HG03432 (cell line): ENCODE measurements at regions not wholly inside any gene's neighbourhood (a gene's known extent, or its start where the extent isn't known, plus 50 kb on each side); places are given as distances from the start of the nearest gene placed in this dataset.

Experiments
- ATAC-seq: cut with Tn5 transposase; IDR thresholded peaks from one replicate; pipeline ENCODE4 v1.9.1; 2021; ENCODE audit warnings: mild to moderate bottlenecking, moderate library complexity; ENCODE audit not compliant: unreplicated experiment

GRCh38 chr12:28876196-28876798, 272.8 kb upstream of the FAR2 start:
- ATAC-seq = no peak

GRCh38 chr12:28877854-28878253, 271.2 kb upstream of the FAR2 start:
- no peak for ATAC-seq

GRCh38 chr12:28878629-28879028, 270.4 kb upstream of the FAR2 start:
- ATAC-seq = no peak

- peak; percentile 81 for ATAC-seq
These were observed 269.7 kb upstream of the FAR2 start for GRCh38 chr12:28879379-28879778.

DNA sequence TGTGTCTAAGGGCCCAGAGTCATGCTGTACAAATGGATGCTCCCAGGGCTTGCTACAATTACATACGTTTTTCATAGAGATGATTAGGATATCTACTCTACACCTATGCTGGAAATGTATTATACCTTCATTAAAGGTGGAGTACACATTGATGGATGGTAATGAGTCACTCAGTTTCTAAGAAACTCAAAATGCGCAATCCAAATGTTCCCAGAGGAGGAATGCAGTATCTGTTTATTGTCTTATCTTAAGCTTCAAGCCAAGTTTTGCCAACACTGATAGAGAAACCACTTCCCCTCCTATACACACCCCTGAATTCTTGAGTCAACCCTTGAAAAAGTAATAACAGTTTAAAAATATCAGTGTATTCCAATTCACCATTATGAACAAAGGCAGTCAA, 266.6 kb upstream of the FAR2 start:
- ATAC-seq = no peak

GRCh38 chr12:28883406-28883997, 265.6 kb upstream of the FAR2 start:
- ATAC-seq = no peak

DNA sequence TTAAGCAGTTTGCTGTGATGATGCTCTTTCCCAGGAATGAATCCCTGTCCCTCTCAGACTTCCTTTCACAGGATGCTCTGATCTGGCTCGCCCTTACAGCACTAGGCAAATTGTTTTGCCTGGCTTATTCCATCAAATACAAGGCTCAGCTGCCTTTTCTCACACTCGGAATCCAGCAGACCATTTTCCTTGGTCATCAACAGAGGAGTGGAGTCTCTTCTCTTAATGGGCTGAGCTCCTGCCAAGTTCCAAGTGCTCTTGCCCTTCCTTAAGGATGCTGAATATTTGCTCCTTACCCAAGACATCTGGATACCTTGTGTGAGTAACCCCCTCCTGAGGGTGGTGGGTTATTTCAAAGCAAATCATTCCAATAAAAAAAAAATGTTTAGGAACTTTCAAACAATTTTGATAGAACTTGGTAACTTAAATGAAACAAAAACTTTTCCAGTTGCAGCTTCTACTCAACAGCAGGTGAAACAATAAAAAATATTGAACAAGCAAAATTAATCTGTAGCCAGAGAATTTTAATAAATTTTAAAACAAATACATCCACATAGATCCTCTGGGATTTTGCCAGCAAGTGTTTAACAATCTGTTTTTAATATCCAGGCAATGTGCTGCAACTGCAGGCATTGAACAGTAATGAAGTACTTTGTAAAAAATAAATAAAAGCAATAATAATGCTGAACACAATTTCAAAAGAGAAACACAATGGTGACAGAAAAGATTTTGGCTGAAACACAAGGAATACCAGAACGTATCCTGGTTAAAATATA, 264.0 kb upstream of the FAR2 start:
- ATAC-seq = no peak

DNA sequence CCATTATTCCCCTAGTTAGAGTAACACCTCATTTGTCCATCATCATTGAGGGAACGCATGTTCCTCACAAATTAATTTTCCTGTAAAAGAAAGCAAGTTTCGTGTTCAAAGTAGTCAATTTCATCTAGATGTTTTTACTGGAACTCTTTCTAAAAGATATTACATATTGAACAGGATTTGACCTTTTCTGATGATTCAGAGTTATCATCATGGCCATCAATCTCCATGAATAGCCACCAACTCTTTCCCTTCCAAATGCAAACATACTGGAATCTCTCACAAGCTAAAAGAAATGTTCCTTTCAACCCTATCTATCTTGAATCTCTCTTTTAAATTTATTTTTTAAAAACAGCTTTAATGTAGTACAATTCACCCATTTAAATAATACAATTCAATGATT, 263.1 kb upstream of the FAR2 start:
- no peak for ATAC-seq

DNA sequence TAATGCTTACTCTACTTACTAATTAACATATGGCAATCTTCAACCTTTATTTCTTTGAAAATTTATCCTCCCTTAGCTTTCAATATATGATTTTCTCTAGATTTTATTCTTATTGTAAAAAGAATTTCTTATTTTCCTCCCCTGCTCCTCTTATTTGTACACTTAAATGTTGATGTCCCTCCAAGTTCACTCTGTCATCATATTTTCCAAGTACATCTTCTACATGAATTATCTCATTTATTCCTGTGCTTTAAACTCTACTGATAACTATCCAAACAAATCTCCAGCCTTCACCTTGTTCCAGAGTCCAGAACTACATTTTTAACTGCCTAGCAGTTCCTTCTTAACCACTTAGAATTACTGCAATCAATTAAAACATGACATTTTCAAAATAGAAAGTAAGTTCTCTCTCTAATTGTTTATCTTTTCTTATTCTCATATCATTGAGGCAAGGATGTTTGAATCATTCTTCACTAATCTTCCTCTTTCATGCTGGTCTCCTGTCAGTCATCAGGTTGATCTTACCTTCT, 261.6 kb upstream of the FAR2 start:
- no peak for ATAC-seq

GRCh38 chr12:28890664-28891063, 258.4 kb upstream of the FAR2 start:
- ATAC-seq = no peak

DNA sequence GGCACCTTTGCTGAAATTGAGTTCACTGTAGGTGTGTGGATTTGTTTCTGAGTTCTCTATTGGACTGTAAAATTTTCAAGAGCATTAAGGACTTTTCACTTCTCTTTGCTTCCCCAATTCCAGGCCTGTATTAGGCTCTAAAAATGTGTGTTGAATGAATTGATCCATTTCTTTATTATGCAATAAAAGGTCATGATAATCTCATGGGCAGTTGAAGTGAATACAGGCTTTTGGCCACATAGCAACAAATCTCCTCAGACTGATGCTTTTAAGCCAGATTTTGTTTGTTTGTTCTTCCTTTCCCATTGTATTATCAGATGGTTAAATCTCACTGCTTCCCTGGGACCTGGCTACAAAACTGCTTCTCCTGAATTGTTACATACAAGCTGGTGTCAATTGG, 258.0 kb upstream of the FAR2 start:
- ATAC-seq = no peak

GRCh38 chr12:28893365-28893764, 255.7 kb upstream of the FAR2 start:
- ATAC-seq = no peak

- no peak for ATAC-seq
These were observed 255.2 kb upstream of the FAR2 start for GRCh38 chr12:28893856-28894255.

- ATAC-seq = no peak
These were observed 252.7 kb upstream of the FAR2 start for GRCh38 chr12:28896421-28896820.

- no peak for ATAC-seq
These were observed 251.0 kb upstream of the FAR2 start for GRCh38 chr12:28898038-28898437.

DNA sequence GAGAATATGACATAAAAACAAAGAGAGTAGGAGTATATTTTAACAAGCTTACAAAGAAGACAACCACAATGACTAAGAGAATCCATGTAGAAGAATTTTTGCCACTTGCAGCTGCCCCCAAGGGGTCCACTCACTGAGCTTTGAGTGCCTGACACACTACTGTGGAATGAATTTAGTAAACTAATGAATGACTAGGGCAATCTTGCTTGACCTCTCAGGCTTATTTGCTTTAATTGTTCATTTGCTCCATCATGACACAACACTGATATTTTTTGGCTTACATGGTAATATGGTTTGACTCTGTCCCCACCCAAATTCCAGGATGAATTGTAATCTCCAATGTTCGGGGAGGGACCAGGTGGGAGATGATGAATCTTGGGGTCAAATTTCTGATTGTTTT, 249.1 kb upstream of the FAR2 start:
- no peak for ATAC-seq

DNA sequence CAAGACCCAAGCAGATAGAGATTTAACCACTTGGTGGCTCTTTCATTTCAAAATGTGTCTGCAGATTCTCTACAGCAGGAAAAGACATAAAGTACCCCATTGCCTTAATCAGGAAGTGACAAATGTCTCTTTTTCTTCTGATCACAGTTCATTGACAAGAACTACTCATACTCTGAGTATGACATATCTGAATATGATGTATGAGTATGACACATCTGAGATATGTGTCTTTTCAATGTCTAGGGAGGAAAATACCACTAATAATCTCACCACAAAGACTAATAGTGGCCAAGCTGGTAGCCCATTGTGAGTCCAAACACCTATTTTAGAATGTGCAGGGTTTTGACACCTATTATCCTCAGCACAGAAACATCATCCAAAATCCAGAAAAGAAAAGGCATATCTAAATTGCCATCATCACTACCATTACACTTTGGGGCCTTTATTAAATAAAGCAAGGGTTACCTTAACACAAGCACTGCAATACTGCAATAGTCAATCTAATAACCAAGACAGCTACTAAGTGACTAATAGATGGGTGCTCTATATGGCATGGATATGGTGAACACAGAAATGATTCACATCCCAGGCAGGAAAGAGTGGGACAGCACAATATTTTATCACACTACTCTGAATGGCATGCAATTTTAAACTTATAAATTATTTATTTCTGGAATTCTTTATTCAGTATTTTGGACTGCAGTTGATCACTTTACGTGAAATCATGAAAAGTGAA, 243.7 kb upstream of the FAR2 start:
- no peak for ATAC-seq

DNA sequence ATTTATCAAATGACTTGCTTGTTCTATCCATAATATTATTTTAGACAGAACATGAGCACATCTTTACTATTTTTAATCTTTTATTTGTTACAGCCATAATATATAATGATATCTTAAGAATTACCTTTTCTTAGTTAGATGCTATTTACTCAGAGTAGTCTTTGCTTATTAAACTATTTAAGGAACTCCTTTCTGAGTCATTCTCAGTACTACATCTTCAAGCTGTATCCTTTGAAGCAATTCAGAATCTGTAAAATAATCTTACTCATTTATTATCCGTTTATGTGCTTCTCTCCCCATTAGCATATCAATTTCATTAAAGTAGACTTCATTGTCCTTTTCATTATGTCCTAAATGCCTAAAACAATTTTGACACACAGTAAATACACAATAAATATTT, 240.4 kb upstream of the FAR2 start:
- ATAC-seq = no peak

GRCh38 chr12:28909291-28909690, 239.8 kb upstream of the FAR2 start:
- no peak for ATAC-seq

DNA sequence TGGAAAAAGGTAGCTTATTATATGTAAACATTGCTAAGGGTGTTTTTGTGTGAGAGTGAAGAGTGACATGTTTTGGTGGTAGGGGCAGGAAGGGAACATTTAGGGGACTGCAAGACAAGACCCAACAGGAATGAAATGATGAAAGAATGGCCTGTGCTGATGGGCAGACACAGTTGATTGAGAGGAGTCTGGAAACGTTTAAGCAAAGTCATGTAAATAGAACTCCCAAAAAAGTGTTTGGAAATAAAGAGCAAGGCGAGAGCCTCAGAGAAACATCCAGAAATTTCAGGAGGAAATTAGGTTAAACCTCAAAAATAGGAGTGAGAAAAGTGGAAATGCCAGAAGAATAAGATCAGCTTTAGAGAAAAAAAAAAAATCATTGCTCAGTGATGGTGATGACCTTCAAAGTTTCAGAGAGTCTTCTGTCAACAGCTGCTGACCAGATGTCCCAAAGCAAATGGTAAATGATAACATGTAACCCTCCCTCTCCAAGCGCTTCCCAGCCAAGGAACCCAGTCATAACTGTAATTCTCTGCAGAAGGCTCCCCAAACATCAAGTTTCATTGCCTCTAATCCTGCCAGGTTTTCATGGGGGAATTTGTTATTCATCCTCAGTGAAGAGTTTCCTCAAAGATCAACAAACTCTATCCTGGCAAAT, 223.2 kb upstream of the FAR2 start:
- no peak for ATAC-seq

GRCh38 chr12:28930704-28931103, 218.4 kb upstream of the FAR2 start:
- ATAC-seq = no peak
